Body of pancreas (tissue), 4 donors: ENCODE measurements at regions not wholly inside any gene's neighbourhood (a gene's known extent, or its start where the extent isn't known, plus 50 kb on each side); places are given as distances from the start of the nearest gene placed in this dataset.

Experiments used
- ATAC-seq: fragments of 150-250 bp; one replicate; pipeline ENCODE4 v1.9.1; 2016
- DNase-seq, 4 donors: peaks; one replicate each; pipeline ENCODE4 v3.0.0-alpha.2; 2019
- H3K27ac ChIP-seq, 4 donors: fragments of 200-600 bp; sonication (generic); 1 replicate in 3 of 4; 2 replicates in 1 of 4; pipeline versions ENCODE4 v1.5.1 to v1.6.1; 2016 to 2019; ENCODE audit warnings: mild to moderate bottlenecking in 1 of 4, mixed read lengths in 1 of 4, moderate library complexity in 1 of 4
- H3K27me3 ChIP-seq, 2 donors: fragments of 200-600 bp; sonication (generic); one replicate each; pipeline ENCODE4 v1.6.0; 2016; ENCODE audit warnings: mild to moderate bottlenecking in 1 of 2
- H3K36me3 ChIP-seq, 2 donors: fragments of 200-600 bp; sonication (generic); replicated peaks in 1 of 2; 2 replicates each; pipeline ENCODE4 v1.5.1; 2016; ENCODE audit warnings: low read depth in 2 of 2; ENCODE audit not compliant: insufficient read depth in 1 of 2
- H3K4me1 ChIP-seq: fragments of 200-600 bp; sonication (generic); one replicate; pipeline ENCODE4 v1.6.0; 2016
- H3K4me3 ChIP-seq, 2 donors: fragments of 200-600 bp; sonication (generic); 1 replicate in 1 of 2; 2 replicates in 1 of 2; pipeline ENCODE4 v1.5.1; 2016 to 2019
- H3K9me3 ChIP-seq, 3 donors: fragments of 200-600 bp; sonication (generic); 1 replicate in 2 of 3; 2 replicates in 1 of 3; pipeline ENCODE4 v1.5.1; 2016
- CTCF ChIP-seq, 7 experiments: fragments of 450-650 bp in 4 of 7; fragments of 200-600 bp in 3 of 7; sonication (generic) in 3 of 7; IDR thresholded peaks; one replicate each; pipeline ENCODE4 v1.5.1; 2016 to 2019; ENCODE audit warnings: antibody characterized with exemption in 7 of 7
- POLR2A ChIP-seq, 3 donors: fragments of 450-650 bp; IDR thresholded peaks; one replicate each; pipeline ENCODE4 v1.6.1; 2016; ENCODE audit warnings: antibody characterized with exemption in 3 of 3, mild to moderate bottlenecking in 2 of 3
- WGBS, 2 donors: methylation state at CpG; one replicate each; pipeline ENCODE4 v1.1.5; 2017; 5-methylcytosine and 5-hydroxymethylcytosine counted together
- intact Hi-C: fragments of 100-400 bp; cut with DNase I; formaldehyde crosslinking; loops from one replicate; pipeline ENCODE4 v1.15.1; 2023

GRCh38 chr1:218810306-218810705, 363.4 kb upstream of the LYPLAL1 start:
- Histone ChIP-seq H3K9me3 (no peaks in the 10 kb centered on the region), H3K27me3 (no peaks in the 10 kb centered on the region), H3K4me1 (peaks cover 5% of the 10 kb centered on the region), H3K27ac (no peak overlapping the region), H3K4me3 (no peak overlapping the region), H3K36me3 (no peaks in the 10 kb centered on the region)
- no peak for DNase-seq
- no peak for ATAC-seq
- 81 to 82% methylated on average over 3 of the region's 3 CpGs for WGBS, 2 donors
- TF ChIP-seq POLR2A (IDR thresholded peaks at IDR 0.05) (no peak), CTCF (IDR thresholded peaks at IDR 0.05) (no peak)
- intact Hi-C loops = no loop called here

- DNase-seq = peak in 1 of 4 donors; percentile 3
- intact Hi-C loops = no loop called here
- Histone ChIP-seq H3K27ac (no peak overlapping the region), H3K27me3 (no peaks in the 10 kb centered on the region), H3K9me3 (no peaks in the 10 kb centered on the region), H3K4me3 (no peak overlapping the region), H3K4me1 (peaks cover 5% of the 10 kb centered on the region), H3K36me3 (no peaks in the 10 kb centered on the region)
- ATAC-seq = no peak
- 46 to 55% methylated on average over 1 of the region's 1 CpG for WGBS, 2 donors
- TF ChIP-seq POLR2A (IDR thresholded peaks at IDR 0.05) (no peak), CTCF (IDR thresholded peaks at IDR 0.05) (no peak)
These were observed 362.2 kb upstream of the LYPLAL1 start for GRCh38 chr1:218811497-218811896.

- Histone ChIP-seq H3K4me1 (peaks cover 5% of the 10 kb centered on the region), H3K36me3 (no peaks in the 10 kb centered on the region), H3K4me3 (no peak overlapping the region), H3K9me3 (no peaks in the 10 kb centered on the region), H3K27me3 (no peaks in the 10 kb centered on the region), H3K27ac (no peak overlapping the region)
- WGBS, 2 donors = 42 to 43% methylated on average over 6 of the region's 6 CpGs
- intact Hi-C loops = no loop called here
- DNase-seq (no peak), ATAC-seq (no peak)
- TF ChIP-seq CTCF (IDR thresholded peaks at IDR 0.05) (no peak), POLR2A (IDR thresholded peaks at IDR 0.05) (no peak)
These were observed 361.3 kb upstream of the LYPLAL1 start for GRCh38 chr1:218812360-218812759.

- 76 to 85% methylated on average over 1 of the region's 1 CpG for WGBS, 2 donors
- Histone ChIP-seq H3K4me3 (no peak overlapping the region), H3K27ac (no peak overlapping the region), H3K27me3 (no peaks in the 10 kb centered on the region), H3K36me3 (no peaks in the 10 kb centered on the region), H3K4me1 (peaks cover 5% of the 10 kb centered on the region), H3K9me3 (no peaks in the 10 kb centered on the region)
- DNase-seq (no peak), ATAC-seq (no peak)
- TF ChIP-seq POLR2A (IDR thresholded peaks at IDR 0.05) (no peak), CTCF (IDR thresholded peaks at IDR 0.05) (no peak)
- intact Hi-C loops = no loop called here
These were observed 360.4 kb upstream of the LYPLAL1 start for GRCh38 chr1:218813237-218813636.

GRCh38 chr1:218815076-218815475, 358.6 kb upstream of the LYPLAL1 start:
- ATAC-seq (no peak), DNase-seq (no peak)
- Histone ChIP-seq H3K36me3 (no peaks in the 10 kb centered on the region), H3K27me3 (no peaks in the 10 kb centered on the region), H3K4me1 (peaks cover 5% of the 10 kb centered on the region), H3K9me3 (no peaks in the 10 kb centered on the region), H3K4me3 (no peak overlapping the region), H3K27ac (no peak overlapping the region)
- intact Hi-C loops = no loop called here
- TF ChIP-seq POLR2A (IDR thresholded peaks at IDR 0.05) = no peak
- TF ChIP-seq CTCF (IDR thresholded peaks at IDR 0.05) = no peak
- WGBS, 2 donors = 72 to 80% methylated on average over 2 of the region's 2 CpGs
